Smooth muscle cell (in vitro differentiated cells): ENCODE measurements at regions not wholly inside any gene's neighbourhood (a gene's known extent, or its start where the extent isn't known, plus 50 kb on each side); places are given as distances from the start of the nearest gene placed in this dataset.

Experiments
- DNase-seq: peaks from one replicate; lab custom pipeline; 2025; ENCODE audit not compliant: unreplicated experiment; lab: John Stamatoyannopoulos, UW
- H2AFZ ChIP-seq: fragments of 200-600 bp; sonication (generic); 2 replicates; pipeline ENCODE4 v1.6.0; 2016; ENCODE audit warnings: antibody characterized with exemption, low read depth, mild to moderate bottlenecking
- H3F3A ChIP-seq: fragments of 200-600 bp; sonication (generic); 2 replicates; pipeline ENCODE4 v1.6.0; 2017; ENCODE audit warnings: antibody characterized with exemption, low read depth
- H3K27ac ChIP-seq: fragments of 200-600 bp; sonication (generic); 2 replicates; pipeline ENCODE4 v1.5.1; 2016; ENCODE audit warnings: low read depth, mild to moderate bottlenecking
- H3K27me3 ChIP-seq: fragments of 200-600 bp; sonication (generic); 2 replicates; pipeline ENCODE4 v1.6.1; 2016; ENCODE audit warnings: low read depth, mild to moderate bottlenecking
- H3K36me3 ChIP-seq: fragments of 200-600 bp; sonication (generic); 2 replicates; pipeline ENCODE4 v1.5.1; 2016; ENCODE audit warnings: low read depth
- H3K4me1 ChIP-seq: fragments of 200-600 bp; sonication (generic); 2 replicates; pipeline ENCODE4 v1.5.1; 2016; ENCODE audit warnings: low read depth
- H3K4me2 ChIP-seq: fragments of 200-600 bp; sonication (generic); 2 replicates; pipeline ENCODE4 v1.6.0; 2016; ENCODE audit warnings: mild to moderate bottlenecking
- H3K4me3 ChIP-seq: fragments of 200-600 bp; sonication (generic); 2 replicates; pipeline ENCODE4 v1.5.1; 2016; ENCODE audit warnings: mild to moderate bottlenecking
- H3K79me2 ChIP-seq: fragments of 200-600 bp; sonication (generic); 2 replicates; pipeline ENCODE4 v1.6.0; 2016; ENCODE audit warnings: low read depth, mild to moderate bottlenecking
- H3K9ac ChIP-seq: fragments of 200-600 bp; sonication (generic); 2 replicates; pipeline ENCODE4 v1.6.0; 2016; ENCODE audit warnings: low read depth
- H3K9me3 ChIP-seq: fragments of 200-600 bp; sonication (generic); replicated peaks from 2 replicates; pipeline ENCODE4 v1.5.1; 2016; ENCODE audit warnings: low read depth
- H4K20me1 ChIP-seq: fragments of 200-600 bp; sonication (generic); 2 replicates; pipeline ENCODE4 v1.6.0; 2016; ENCODE audit warnings: low read depth
- WGBS: methylation state at CpG from one replicate; pipeline ENCODE4 v1.1.7; 2016; ENCODE audit warnings: low lambda C conversion rate; 5-methylcytosine and 5-hydroxymethylcytosine counted together
- TF ChIP-seq, protein P1 (sequence below): fragments of 200-600 bp; sonication (generic); IDR thresholded peaks from 2 replicates; pipeline ENCODE4 v1.5.1; 2017; ENCODE audit warnings: borderline replicate concordance, mild to moderate bottlenecking, antibody characterized with exemption; ENCODE audit not compliant: insufficient read depth, poor library complexity, severe bottlenecking

DNA sequence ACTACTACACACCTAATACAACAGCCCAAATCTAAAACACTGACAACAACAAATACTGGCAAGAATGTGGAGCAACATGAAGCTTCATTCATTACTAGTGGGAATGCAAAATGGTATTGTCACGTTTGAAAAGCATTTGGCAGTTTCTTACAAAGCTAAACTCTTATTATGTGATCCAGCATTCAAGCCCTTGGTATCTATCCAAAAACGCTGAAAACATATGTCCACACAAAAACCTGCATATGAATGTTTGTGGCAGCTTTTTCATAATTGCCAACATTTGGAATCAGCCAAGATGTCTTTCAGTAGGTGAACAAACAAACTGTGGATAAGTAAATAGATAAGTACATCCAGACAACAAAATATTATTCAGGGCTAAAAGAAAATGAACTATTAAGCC, 501.1 kb upstream of the KIF2B start:
- H2AFZ ChIP-seq = no peak overlapping the region
- TF ChIP-seq, protein P1, sequence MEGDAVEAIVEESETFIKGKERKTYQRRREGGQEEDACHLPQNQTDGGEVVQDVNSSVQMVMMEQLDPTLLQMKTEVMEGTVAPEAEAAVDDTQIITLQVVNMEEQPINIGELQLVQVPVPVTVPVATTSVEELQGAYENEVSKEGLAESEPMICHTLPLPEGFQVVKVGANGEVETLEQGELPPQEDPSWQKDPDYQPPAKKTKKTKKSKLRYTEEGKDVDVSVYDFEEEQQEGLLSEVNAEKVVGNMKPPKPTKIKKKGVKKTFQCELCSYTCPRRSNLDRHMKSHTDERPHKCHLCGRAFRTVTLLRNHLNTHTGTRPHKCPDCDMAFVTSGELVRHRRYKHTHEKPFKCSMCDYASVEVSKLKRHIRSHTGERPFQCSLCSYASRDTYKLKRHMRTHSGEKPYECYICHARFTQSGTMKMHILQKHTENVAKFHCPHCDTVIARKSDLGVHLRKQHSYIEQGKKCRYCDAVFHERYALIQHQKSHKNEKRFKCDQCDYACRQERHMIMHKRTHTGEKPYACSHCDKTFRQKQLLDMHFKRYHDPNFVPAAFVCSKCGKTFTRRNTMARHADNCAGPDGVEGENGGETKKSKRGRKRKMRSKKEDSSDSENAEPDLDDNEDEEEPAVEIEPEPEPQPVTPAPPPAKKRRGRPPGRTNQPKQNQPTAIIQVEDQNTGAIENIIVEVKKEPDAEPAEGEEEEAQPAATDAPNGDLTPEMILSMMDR = no peak
- no peak for DNase-seq
- H3K79me2 ChIP-seq = no peaks in the 10 kb centered on the region
- 82% methylated on average over 2 of the region's 2 CpGs for WGBS
- no peaks in the 10 kb centered on the region for H3F3A ChIP-seq
- H3K36me3 ChIP-seq = no peaks in the 10 kb centered on the region
- H3K4me3 ChIP-seq = no peak overlapping the region
- no peaks in the 10 kb centered on the region for H4K20me1 ChIP-seq
- no peak overlapping the region for H3K4me2 ChIP-seq
- H3K27me3 ChIP-seq = no peaks in the 10 kb centered on the region
- peaks cover 7% of the 10 kb centered on the region for H3K9me3 ChIP-seq
- H3K9ac ChIP-seq = no peak overlapping the region
- H3K27ac ChIP-seq = no peak overlapping the region
- no peaks in the 10 kb centered on the region for H3K4me1 ChIP-seq

DNA sequence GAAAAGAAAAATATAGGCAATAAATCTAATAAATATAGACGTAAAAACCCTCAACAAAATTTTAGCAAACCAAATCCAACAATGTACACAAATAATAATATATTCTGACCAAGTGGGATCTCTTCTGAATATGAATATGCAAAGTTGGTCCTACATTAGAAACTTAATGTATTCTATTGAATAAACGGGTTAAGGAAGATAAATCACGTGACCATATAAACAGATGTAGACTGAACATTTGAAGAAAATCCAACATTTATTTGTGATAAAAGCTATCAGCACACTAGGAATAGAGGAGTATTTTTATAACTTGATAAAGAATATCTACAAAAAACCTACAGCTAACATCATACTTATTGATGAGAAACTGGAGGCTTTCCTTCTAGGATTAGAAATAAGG, 502.8 kb upstream of the KIF2B start:
- Histone ChIP-seq H3K4me3 (no peak overlapping the region), H3K9me3 (peaks cover 8% of the 10 kb centered on the region), H3K27ac (no peak overlapping the region), H3K4me1 (no peaks in the 10 kb centered on the region), H3K36me3 (no peaks in the 10 kb centered on the region), H3K9ac (no peak overlapping the region), H3K4me2 (no peak overlapping the region), H2AFZ (no peak overlapping the region), H3K79me2 (no peaks in the 10 kb centered on the region), H3F3A (no peaks in the 10 kb centered on the region), H3K27me3 (no peaks in the 10 kb centered on the region), H4K20me1 (no peaks in the 10 kb centered on the region)
- WGBS = 90% methylated on average over 3 of the region's 3 CpGs
- no peak for DNase-seq
- TF ChIP-seq, protein P1 = no peak

DNA sequence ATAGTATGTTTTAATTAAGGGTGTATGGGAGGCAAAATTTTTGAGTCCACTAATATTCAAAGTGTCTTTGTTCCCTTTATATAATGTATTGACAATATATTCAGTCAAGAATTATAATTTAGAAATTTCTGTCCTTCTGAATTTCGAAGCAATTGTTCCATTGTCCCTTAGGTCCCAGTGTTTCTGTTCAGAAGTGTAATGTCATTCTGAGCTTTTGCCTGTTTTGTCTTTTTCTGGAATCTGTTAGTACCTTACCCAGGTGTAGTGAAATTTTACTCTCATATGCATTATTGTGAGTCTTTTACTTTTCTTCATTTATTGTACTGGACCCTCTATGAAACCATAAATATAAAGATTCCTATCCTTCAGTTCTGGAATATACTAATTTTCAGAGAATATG, 505.7 kb upstream of the KIF2B start:
- Histone ChIP-seq H3K36me3 (no peaks in the 10 kb centered on the region), H3K4me2 (no peak overlapping the region), H3K4me1 (no peaks in the 10 kb centered on the region), H3F3A (no peaks in the 10 kb centered on the region), H3K27ac (no peak overlapping the region), H2AFZ (no peak overlapping the region), H3K9ac (no peak overlapping the region), H3K4me3 (no peak overlapping the region), H4K20me1 (no peaks in the 10 kb centered on the region), H3K9me3 (peaks cover 8% of the 10 kb centered on the region), H3K79me2 (no peaks in the 10 kb centered on the region), H3K27me3 (no peaks in the 10 kb centered on the region)
- 100% methylated on average over 1 of the region's 1 CpG for WGBS
- TF ChIP-seq, protein P1 = no peak
- no peak for DNase-seq

DNA sequence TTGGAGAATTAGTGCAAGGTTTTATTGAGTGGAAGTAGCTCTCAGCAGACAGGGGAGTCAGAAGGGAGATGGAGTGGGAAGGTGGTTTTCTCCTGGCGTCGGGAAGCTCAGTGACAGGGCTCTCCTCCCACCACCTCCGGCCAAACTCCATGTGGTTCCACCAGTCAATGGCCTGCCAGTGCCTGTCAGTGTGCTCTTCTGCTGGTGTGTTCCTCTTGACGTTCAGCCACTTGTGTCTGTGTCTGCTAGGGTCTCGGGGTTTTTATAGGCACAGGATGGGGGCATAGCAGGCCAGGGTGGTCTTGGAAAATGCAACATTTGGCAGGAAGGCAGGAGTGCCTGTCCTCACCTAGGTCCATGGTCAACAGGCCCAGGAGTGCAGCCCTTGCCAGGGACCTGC, 506.7 kb upstream of the KIF2B start:
- Histone ChIP-seq H3K4me1 (no peaks in the 10 kb centered on the region), H3F3A (no peaks in the 10 kb centered on the region), H4K20me1 (no peaks in the 10 kb centered on the region), H3K9ac (no peak overlapping the region), H2AFZ (no peak overlapping the region), H3K79me2 (no peaks in the 10 kb centered on the region), H3K9me3 (peaks cover 8% of the 10 kb centered on the region), H3K4me2 (no peak overlapping the region), H3K27ac (no peak overlapping the region), H3K4me3 (no peak overlapping the region), H3K36me3 (no peaks in the 10 kb centered on the region), H3K27me3 (no peaks in the 10 kb centered on the region)
- TF ChIP-seq, protein P1 = no peak
- WGBS = 96% methylated on average over 5 of the region's 5 CpGs
- no peak for DNase-seq
